ENCODE measurements at regions not wholly inside any gene's neighbourhood (a gene's known extent, or its start where the extent isn't known, plus 50 kb on each side); places are given as distances from the start of the nearest gene placed in this dataset.
A peak's percentile ranks its signal among the peaks of the same experiment; 100 is the strongest.

DNA sequence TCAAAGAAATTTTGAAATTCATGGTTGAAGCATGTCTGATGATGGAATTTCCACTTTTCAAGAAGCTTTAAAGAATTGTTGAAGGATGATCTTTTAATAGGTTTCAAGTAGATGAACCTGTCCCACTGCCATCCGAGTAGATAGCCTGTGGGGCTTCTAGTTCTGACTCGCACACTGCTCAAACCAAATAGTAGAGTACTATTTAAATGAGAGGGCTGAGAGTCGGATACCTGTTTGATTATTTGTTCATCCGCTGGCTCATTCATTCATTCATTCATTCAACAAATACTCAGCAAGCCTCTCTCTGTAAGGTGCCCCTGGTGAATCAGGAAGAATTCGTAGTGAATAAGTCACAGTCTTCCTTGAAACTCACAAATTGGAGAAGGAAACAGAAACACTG lies 108.2 kb upstream of the IRX5 start:
- no peak for TF ChIP-seq POLR2A (IDR thresholded peaks at IDR 0.05)
- TF ChIP-seq, protein P1, sequence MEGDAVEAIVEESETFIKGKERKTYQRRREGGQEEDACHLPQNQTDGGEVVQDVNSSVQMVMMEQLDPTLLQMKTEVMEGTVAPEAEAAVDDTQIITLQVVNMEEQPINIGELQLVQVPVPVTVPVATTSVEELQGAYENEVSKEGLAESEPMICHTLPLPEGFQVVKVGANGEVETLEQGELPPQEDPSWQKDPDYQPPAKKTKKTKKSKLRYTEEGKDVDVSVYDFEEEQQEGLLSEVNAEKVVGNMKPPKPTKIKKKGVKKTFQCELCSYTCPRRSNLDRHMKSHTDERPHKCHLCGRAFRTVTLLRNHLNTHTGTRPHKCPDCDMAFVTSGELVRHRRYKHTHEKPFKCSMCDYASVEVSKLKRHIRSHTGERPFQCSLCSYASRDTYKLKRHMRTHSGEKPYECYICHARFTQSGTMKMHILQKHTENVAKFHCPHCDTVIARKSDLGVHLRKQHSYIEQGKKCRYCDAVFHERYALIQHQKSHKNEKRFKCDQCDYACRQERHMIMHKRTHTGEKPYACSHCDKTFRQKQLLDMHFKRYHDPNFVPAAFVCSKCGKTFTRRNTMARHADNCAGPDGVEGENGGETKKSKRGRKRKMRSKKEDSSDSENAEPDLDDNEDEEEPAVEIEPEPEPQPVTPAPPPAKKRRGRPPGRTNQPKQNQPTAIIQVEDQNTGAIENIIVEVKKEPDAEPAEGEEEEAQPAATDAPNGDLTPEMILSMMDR (IDR thresholded peaks at IDR 0.05) = no peak
- Histone ChIP-seq H3K27me3 (peaks cover 0 to 5% (median 0%) of the 10 kb centered on the region in 4 donors), H3K4me3 (no peak overlapping the region), H3K36me3 (no peaks in the 10 kb centered on the region), H3K27ac (peak overlapping the region in 1 of 4 donors; percentile 45), H3K9me3 (no peaks in the 10 kb centered on the region), H3K4me1 (peaks cover 0 to 11% (median 0%) of the 10 kb centered on the region in 3 donors)
- 28 to 36% methylated on average over 5 of the region's 5 CpGs for WGBS, 2 donors
- DNase-seq = no peak
- intact Hi-C loops (cut with DNase I) = no loop called here

DNA sequence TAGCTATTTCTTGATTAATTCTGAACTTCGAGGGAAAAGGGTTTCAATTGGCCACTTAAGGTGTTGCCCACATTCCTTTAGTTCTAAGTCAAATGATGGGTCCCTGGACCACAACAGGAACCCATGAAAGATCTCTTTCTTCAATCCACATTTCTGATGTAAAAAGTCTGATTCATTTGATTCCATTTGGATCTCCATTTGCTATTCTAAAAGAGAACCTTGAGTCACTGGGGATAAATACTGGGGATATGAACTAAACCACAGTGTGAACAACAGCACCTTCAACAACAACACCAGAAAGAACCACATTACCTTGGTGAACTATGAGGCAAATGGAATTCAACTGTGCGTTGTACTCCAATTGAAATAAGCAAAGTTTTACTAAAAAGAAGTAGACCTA lies 108.9 kb upstream of the IRX5 start:
- H3K4me1 ChIP-seq = peaks cover 0 to 11% (median 0%) of the 10 kb centered on the region in 3 donors
- peaks cover 0 to 5% (median 0%) of the 10 kb centered on the region in 4 donors for H3K27me3 ChIP-seq
- H3K9me3 ChIP-seq = no peaks in the 10 kb centered on the region
- H3K27ac ChIP-seq = no peak overlapping the region
- no peak for TF ChIP-seq POLR2A (IDR thresholded peaks at IDR 0.05)
- TF ChIP-seq, protein P1 (IDR thresholded peaks at IDR 0.05) = no peak
- no peak overlapping the region for H3K4me3 ChIP-seq
- intact Hi-C loops (cut with DNase I) = no loop called here
- DNase-seq = no peak
- 55 to 73% methylated on average over 2 of the region's 2 CpGs for WGBS, 2 donors
- H3K36me3 ChIP-seq = no peaks in the 10 kb centered on the region

- Histone ChIP-seq H3K4me1 (peaks cover 0 to 9% (median 0%) of the 10 kb centered on the region in 3 donors), H3K4me3 (no peak overlapping the region), H3K36me3 (no peaks in the 10 kb centered on the region), H3K27ac (no peak overlapping the region), H3K9me3 (no peaks in the 10 kb centered on the region), H3K27me3 (peaks cover 0 to 10% (median 0%) of the 10 kb centered on the region in 4 donors)
- WGBS, 2 donors = 64 to 74% methylated on average over 17 of the region's 17 CpGs
- intact Hi-C loops (cut with DNase I) = no loop called here
- no peak for DNase-seq
- TF ChIP-seq POLR2A (IDR thresholded peaks at IDR 0.05) = no peak
- TF ChIP-seq, protein P1 (IDR thresholded peaks at IDR 0.05) = no peak
Observed at GRCh38 chr16:54817940-54818574, 112.6 kb upstream of the IRX5 start.

DNA sequence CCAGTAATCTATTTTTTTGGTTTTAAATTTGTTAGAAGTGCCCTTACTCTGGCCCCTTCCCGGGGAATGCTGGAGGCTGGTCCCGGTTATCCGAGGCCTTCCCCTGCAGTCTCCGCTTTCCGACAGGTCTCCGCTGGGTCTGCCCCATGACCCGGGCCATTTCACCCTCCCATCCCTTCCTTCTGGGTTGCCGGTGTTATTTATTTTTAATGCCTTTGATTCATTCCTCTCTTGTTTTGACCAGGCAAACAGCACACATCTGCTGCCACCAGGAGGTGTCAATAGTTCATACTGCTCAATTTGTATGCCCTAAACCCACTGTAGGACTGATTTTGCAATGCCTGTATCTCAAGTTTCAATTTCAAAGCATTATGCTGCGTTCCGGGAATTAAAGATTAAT lies 113.2 kb upstream of the IRX5 start:
- intact Hi-C loops (cut with DNase I) = no loop called here
- Histone ChIP-seq H3K4me1 (peaks cover 0 to 3% (median 0%) of the 10 kb centered on the region in 3 donors), H3K36me3 (no peaks in the 10 kb centered on the region), H3K27me3 (peaks cover 0 to 10% (median 0%) of the 10 kb centered on the region in 4 donors), H3K9me3 (no peaks in the 10 kb centered on the region), H3K27ac (no peak overlapping the region), H3K4me3 (no peak overlapping the region)
- TF ChIP-seq POLR2A (IDR thresholded peaks at IDR 0.05) = no peak
- TF ChIP-seq, protein P1 (IDR thresholded peaks at IDR 0.05) = peak in 4 of 6 experiments; percentile 27 to 58 (median 44)
- WGBS, 2 donors = 42 to 52% methylated on average over 10 of the region's 10 CpGs
- DNase-seq = no peak

- DNase-seq = no peak
- H3K36me3 ChIP-seq = no peaks in the 10 kb centered on the region
- intact Hi-C loops (cut with DNase I) = no loop called here
- TF ChIP-seq, protein P1 (IDR thresholded peaks at IDR 0.05) = no peak
- TF ChIP-seq POLR2A (IDR thresholded peaks at IDR 0.05) = no peak
- no peak overlapping the region for H3K4me3 ChIP-seq
- H3K4me1 ChIP-seq = no peaks in the 10 kb centered on the region
- 38 to 45% methylated on average over 3 of the region's 3 CpGs for WGBS, 2 donors
- no peak overlapping the region for H3K27ac ChIP-seq
- H3K27me3 ChIP-seq = peaks cover 0 to 10% (median 0%) of the 10 kb centered on the region in 4 donors
- no peaks in the 10 kb centered on the region for H3K9me3 ChIP-seq
Observed at GRCh38 chr16:54816471-54816870, 114.2 kb upstream of the IRX5 start.
